HepG2 (cell line): ENCODE measurements at regions not wholly inside any gene's neighbourhood (a gene's known extent, or its start where the extent isn't known, plus 50 kb on each side); places are given as distances from the start of the nearest gene placed in this dataset.

Experiments used
- ATAC-seq: fragments of 200-7000 bp; cut with Tn5 transposase; 3 replicates; pipeline ENCODE4 v1.9.1; 2020; ENCODE audit warnings: mild to moderate bottlenecking, moderate library complexity
- BruUV-seq: library from RNA; stranded (reverse); fragments of 400-500 nt; replicated peaks from 2 replicates; lab custom pipeline; 2021; lab: Mats Ljungman, UMichigan
- CTCF ChIA-PET: fragments of 300-600 bp; formaldehyde crosslinking; extraction: SDS; loops from one replicate; lab custom pipeline; 2021; ENCODE audit warnings: low total read pairs, inconsistent platforms, low intra/inter-chr PET ratio; lab: Yijun Ruan, JAX
- POLR2A ChIA-PET: fragments of 350-600 bp; sonication (Branson Sonifier 250); formaldehyde crosslinking; loops from one replicate; lab custom pipeline; 2020; ENCODE audit warnings: antibody characterized with exemption, inconsistent platforms; lab: Yijun Ruan, JAX
- DNase-seq: peaks from one replicate; pipeline ENCODE4 v3.0.0-alpha.2; 2015; ENCODE audit warnings: low spot score
- FAIRE-seq: peaks from 3 replicates; lab custom pipeline; 2011; peaks lifted over from hg19 to GRCh38; lab: Jason Lieb, UNC
- H2AFZ ChIP-seq: one replicate; pipeline ENCODE4 v1.6.1; 2011; ENCODE audit warnings: low read length, inconsistent platforms
- H3K27ac ChIP-seq: fragments of 300-600 bp; 3 replicates; pipeline ENCODE4 v1.8.0; 2011; ENCODE audit warnings: mixed run types, mild to moderate bottlenecking, mixed read lengths, low read length, inconsistent platforms; ENCODE audit not compliant: insufficient read depth; ENCODE audit errors: extremely low read length
- H3K27me3 ChIP-seq, 2 experiments: fragments of 200-600 bp in 1 of 2; 2 replicates in 1 of 2; 3 replicates in 1 of 2; pipeline versions ENCODE4 v1.6.0 to v1.8.0; 2011; ENCODE audit warnings: low read length in 2 of 2, mild to moderate bottlenecking in 2 of 2, moderate library complexity in 2 of 2, inconsistent platforms in 1 of 2; ENCODE audit not compliant: insufficient read depth in 2 of 2, control insufficient read depth in 1 of 2
- H3K36me3 ChIP-seq, 2 experiments: fragments of 200-600 bp in 1 of 2; replicated peaks in 1 of 2; 2 replicates in 1 of 2; 3 replicates in 1 of 2; pipeline versions ENCODE4 v1.5.1 to v1.8.0; 2011; ENCODE audit warnings: low read length in 2 of 2, inconsistent platforms in 1 of 2; ENCODE audit not compliant: insufficient read depth in 2 of 2, control insufficient read depth in 1 of 2
- H3K4me1 ChIP-seq: 2 replicates; pipeline ENCODE4 v1.5.1; 2012; ENCODE audit warnings: low read length, inconsistent platforms; ENCODE audit not compliant: insufficient read depth
- H3K4me2 ChIP-seq: 2 replicates; pipeline ENCODE4 v1.6.0; 2011; ENCODE audit warnings: low read depth, low read length, inconsistent platforms
- H3K4me3 ChIP-seq, 3 experiments: fragments of 200-600 bp in 1 of 3; sonication (generic), shearing (Covaris generic) in 1 of 3; replicated peaks in 1 of 3; 2 replicates each; pipeline ENCODE4 v1.5.1; 2011 to 2016; ENCODE audit warnings: low read length in 3 of 3, inconsistent platforms in 2 of 3, low read depth in 2 of 3, mild to moderate bottlenecking in 2 of 3, control low read depth in 1 of 3, mixed read lengths in 1 of 3; ENCODE audit not compliant: insufficient read depth in 1 of 3
- H3K79me2 ChIP-seq: one replicate; pipeline ENCODE4 v1.6.1; 2011; ENCODE audit warnings: low read length, inconsistent platforms; ENCODE audit not compliant: insufficient read depth
- H3K9ac ChIP-seq: 2 replicates; pipeline ENCODE4 v1.6.0; 2011; ENCODE audit warnings: mild to moderate bottlenecking, low read depth, low read length, inconsistent platforms; ENCODE audit not compliant: insufficient read depth
- H3K9me3 ChIP-seq: 2 replicates; pipeline ENCODE4 v1.5.1; 2012; ENCODE audit warnings: mild to moderate bottlenecking, low read length
- H4K20me1 ChIP-seq: 2 replicates; pipeline ENCODE4 v1.6.0; 2011; ENCODE audit warnings: inconsistent platforms, mild to moderate bottlenecking, low read length, moderate library complexity; ENCODE audit not compliant: insufficient read depth
- ETV5 ChIP-seq: IDR thresholded peaks from 2 replicates; pipeline ENCODE4 v1.6.1; 2018; ENCODE audit warnings: missing biosample characterization, missing genetic modification reagents, inconsistent platforms, borderline replicate concordance
- ISL2 ChIP-seq: sonication (generic); formaldehyde crosslinking; IDR thresholded peaks from 2 replicates; pipeline ENCODE4 v1.5.0; 2020; ENCODE audit warnings: missing genetic modification reagents
- TBX3 ChIP-seq: fragments of 450-650 bp; IDR thresholded peaks from 2 replicates; pipeline ENCODE4 v1.6.1; 2017; ENCODE audit warnings: antibody characterized with exemption, mild to moderate bottlenecking, inconsistent platforms, borderline replicate concordance
- ZBTB43 ChIP-seq: sonication (generic); formaldehyde crosslinking; conservative IDR thresholded peaks from 2 replicates; pipeline ENCODE4 v1.4.0; 2020; ENCODE audit warnings: missing genetic modification reagents
- ZMAT5 ChIP-seq: sonication (generic); formaldehyde crosslinking; IDR thresholded peaks from 2 replicates; pipeline ENCODE4 v1.5.0; 2020; ENCODE audit warnings: mild to moderate bottlenecking, low read depth, missing genetic modification reagents, borderline replicate concordance
- ZNF142 ChIP-seq: sonication (generic); formaldehyde crosslinking; IDR thresholded peaks from 2 replicates; pipeline ENCODE4 v1.4.0; 2020; ENCODE audit warnings: missing genetic modification reagents
- ZNF232 ChIP-seq: sonication (generic); formaldehyde crosslinking; IDR thresholded peaks from 2 replicates; pipeline ENCODE4 v1.4.0; 2020; ENCODE audit warnings: missing genetic modification reagents, borderline replicate concordance
- ZNF773 ChIP-seq: sonication (generic); formaldehyde crosslinking; IDR thresholded peaks from 2 replicates; pipeline ENCODE4 v1.4.0; 2020; ENCODE audit warnings: missing genetic modification reagents, borderline replicate concordance
- whole genome bisulfite sequencing: methylation state at CpG from one replicate; pipeline ENCODE4 v1.1.6; 2017; ENCODE audit warnings: low lambda C conversion rate; 5-methylcytosine and 5-hydroxymethylcytosine counted together
- in situ Hi-C: cut with HindIII; loops from 2 replicates; pipeline ENCODE4 v1.10.0; 2017; ENCODE audit warnings: low pct_unique_long_range_greater_than_20kb; ENCODE audit not compliant: extremely low pct_ligation_motif_present
- intact Hi-C: fragments of 100-400 bp; cut with micrococcal nuclease; formaldehyde crosslinking; loops from one replicate; pipeline ENCODE4 v1.10.0; 2022; ENCODE audit not compliant: unreplicated experiment
- TF ChIP-seq, protein P1 (sequence below): sonication (generic); formaldehyde crosslinking; IDR thresholded peaks from one replicate; pipeline ENCODE4 v1.5.1; 2020; ENCODE audit warnings: mild to moderate bottlenecking, missing genetic modification reagents; ENCODE audit errors: not compliant biosample characterization

- FAIRE-seq (no peak), ATAC-seq (no peak), DNase-seq (no peak)
- CTCF ChIA-PET, result no interaction called here
- H3K9ac ChIP-seq, result no peak overlapping the region
- H3K4me3 ChIP-seq, result no peak overlapping the region
- H3K9me3 ChIP-seq, result no peaks in the 10 kb centered on the region
- H2AFZ ChIP-seq, result no peak overlapping the region
- no peak overlapping the region for H3K27ac ChIP-seq
- no peaks in the 10 kb centered on the region for H3K36me3 ChIP-seq
- no peaks in the 10 kb centered on the region for H4K20me1 ChIP-seq
- no TSS peak for BruUV-seq
- WGBS, result 58% methylated on average over 3 of the region's 3 CpGs
- in situ Hi-C loops, result no loop called here
- POLR2A ChIA-PET, result no interaction called here
- no peaks in the 10 kb centered on the region for H3K79me2 ChIP-seq
- no peaks in the 10 kb centered on the region for H3K4me1 ChIP-seq
- no peaks in the 10 kb centered on the region for H3K27me3 ChIP-seq
- intact Hi-C loops, result no loop called here
- H3K4me2 ChIP-seq, result no peak overlapping the region
- TF ChIP-seq ZBTB43 (CRISPR knock-in tag) (no peak), ZNF773 (CRISPR knock-in tag) (no peak), ISL2 (CRISPR knock-in tag) (no peak), TBX3 (no peak), ZNF232 (no peak), ETV5 (CRISPR knock-in tag) (no peak), ZMAT5 (CRISPR knock-in tag) (no peak), ZNF142 (CRISPR knock-in tag) (no peak)
- TF ChIP-seq, protein P1, sequence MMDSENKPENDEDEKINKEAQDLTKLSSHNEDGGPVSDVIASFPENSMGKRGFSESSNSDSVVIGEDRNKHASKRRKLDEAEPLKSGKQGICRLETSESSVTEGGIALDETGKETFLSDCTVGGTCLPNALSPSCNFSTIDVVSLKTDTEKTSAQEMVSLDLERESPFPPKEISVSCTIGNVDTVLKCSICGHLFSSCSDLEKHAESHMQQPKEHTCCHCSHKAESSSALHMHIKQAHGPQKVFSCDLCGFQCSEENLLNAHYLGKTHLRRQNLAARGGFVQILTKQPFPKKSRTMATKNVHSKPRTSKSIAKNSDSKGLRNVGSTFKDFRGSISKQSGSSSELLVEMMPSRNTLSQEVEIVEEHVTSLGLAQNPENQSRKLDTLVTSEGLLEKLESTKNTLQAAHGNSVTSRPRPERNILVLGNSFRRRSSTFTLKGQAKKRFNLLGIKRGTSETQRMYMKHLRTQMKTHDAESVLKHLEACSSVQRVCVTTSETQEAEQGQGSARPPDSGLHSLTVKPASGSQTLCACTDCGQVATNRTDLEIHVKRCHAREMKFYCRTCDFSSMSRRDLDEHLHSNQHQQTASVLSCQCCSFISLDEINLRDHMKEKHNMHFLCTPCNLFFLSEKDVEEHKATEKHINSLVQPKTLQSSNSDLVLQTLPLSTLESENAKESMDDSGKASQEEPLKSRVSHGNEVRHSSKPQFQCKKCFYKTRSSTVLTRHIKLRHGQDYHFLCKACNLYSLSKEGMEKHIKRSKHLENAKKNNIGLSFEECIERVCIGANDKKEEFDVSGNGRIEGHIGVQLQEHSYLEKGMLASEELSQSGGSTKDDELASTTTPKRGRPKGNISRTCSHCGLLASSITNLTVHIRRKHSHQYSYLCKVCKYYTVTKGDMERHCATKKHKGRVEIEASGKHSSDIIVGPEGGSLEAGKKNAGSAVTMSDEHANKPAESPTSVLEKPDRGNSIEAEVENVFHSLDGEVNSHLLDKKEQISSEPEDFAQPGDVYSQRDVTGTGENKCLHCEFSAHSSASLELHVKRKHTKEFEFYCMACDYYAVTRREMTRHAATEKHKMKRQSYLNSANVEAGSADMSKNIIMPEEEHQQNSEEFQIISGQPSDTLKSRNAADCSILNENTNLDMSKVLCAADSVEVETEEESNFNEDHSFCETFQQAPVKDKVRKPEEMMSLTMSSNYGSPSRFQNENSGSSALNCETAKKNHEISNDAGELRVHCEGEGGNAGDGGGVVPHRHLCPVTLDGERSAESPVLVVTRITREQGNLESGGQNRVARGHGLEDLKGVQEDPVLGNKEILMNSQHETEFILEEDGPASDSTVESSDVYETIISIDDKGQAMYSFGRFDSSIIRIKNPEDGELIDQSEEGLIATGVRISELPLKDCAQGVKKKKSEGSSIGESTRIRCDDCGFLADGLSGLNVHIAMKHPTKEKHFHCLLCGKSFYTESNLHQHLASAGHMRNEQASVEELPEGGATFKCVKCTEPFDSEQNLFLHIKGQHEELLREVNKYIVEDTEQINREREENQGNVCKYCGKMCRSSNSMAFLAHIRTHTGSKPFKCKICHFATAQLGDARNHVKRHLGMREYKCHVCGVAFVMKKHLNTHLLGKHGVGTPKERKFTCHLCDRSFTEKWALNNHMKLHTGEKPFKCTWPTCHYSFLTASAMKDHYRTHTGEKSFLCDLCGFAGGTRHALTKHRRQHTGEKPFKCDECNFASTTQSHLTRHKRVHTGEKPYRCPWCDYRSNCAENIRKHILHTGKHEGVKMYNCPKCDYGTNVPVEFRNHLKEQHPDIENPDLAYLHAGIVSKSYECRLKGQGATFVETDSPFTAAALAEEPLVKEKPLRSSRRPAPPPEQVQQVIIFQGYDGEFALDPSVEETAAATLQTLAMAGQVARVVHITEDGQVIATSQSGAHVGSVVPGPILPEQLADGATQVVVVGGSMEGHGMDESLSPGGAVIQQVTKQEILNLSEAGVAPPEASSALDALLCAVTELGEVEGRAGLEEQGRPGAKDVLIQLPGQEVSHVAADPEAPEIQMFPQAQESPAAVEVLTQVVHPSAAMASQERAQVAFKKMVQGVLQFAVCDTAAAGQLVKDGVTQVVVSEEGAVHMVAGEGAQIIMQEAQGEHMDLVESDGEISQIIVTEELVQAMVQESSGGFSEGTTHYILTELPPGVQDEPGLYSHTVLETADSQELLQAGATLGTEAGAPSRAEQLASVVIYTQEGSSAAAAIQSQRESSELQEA, result no peak
Measured at GRCh38 chr5:118533156-118533555, 455.2 kb downstream of the DTWD2 start.
